K562 (cell line): ENCODE measurements at regions not wholly inside any gene's neighbourhood (a gene's known extent, or its start where the extent isn't known, plus 50 kb on each side); places are given as distances from the start of the nearest gene placed in this dataset.

Experiments used
- ATAC-seq: fragments of 200-7000 bp; cut with Tn5 transposase; 3 replicates; pipeline ENCODE4 v1.9.1; 2020; ENCODE audit warnings: moderate library complexity
- BruUV-seq: library from RNA; stranded (reverse); fragments of 400-500 nt; replicated peaks from 2 replicates; lab custom pipeline; 2021; lab: Mats Ljungman, UMichigan
- CTCF ChIA-PET: fragments of 300-600 bp; formaldehyde crosslinking; extraction: SDS; loops from one replicate; lab custom pipeline; 2021; ENCODE audit warnings: low intra/inter-chr PET ratio; lab: Yijun Ruan, JAX
- POLR2A ChIA-PET: fragments of 300-600, 350-650 bp; sonication (Branson Sonifier 250); formaldehyde crosslinking; extraction: SDS; loops from one replicate; lab custom pipeline; 2021; ENCODE audit warnings: antibody characterized with exemption, inconsistent platforms; lab: Yijun Ruan, JAX
- DNase-seq, 4 experiments: peaks; one replicate each; pipeline versions ENCODE4 v3.0.0 to v3.0.0-alpha.2; 2011 to 2018; ENCODE audit warnings: low spot score in 3 of 4, mixed read lengths in 3 of 4; ENCODE audit errors: extremely low read depth in 1 of 4
- FAIRE-seq: peaks from 2 replicates; lab custom pipeline; 2011; peaks lifted over from hg19 to GRCh38; lab: Jason Lieb, UNC
- H2AFZ ChIP-seq: 2 replicates; pipeline ENCODE4 v1.6.0; 2011; ENCODE audit warnings: low read depth, low read length, control low read depth, inconsistent platforms
- H3K27ac ChIP-seq: fragments of 200-600 bp; 3 replicates; pipeline ENCODE4 v1.8.0; 2011; ENCODE audit warnings: low read depth, mild to moderate bottlenecking, control low read depth, inconsistent platforms, low read length, moderate library complexity, mixed read lengths; ENCODE audit errors: extremely low read depth
- H3K27me3 ChIP-seq, 2 experiments: fragments of 300-600 bp in 1 of 2; 2 replicates in 1 of 2; 3 replicates in 1 of 2; pipeline versions ENCODE4 v1.6.0 to v1.8.0; 2011; ENCODE audit warnings: inconsistent platforms in 2 of 2, low read length in 2 of 2, mild to moderate bottlenecking in 1 of 2, mixed read lengths in 1 of 2, moderate library complexity in 1 of 2; ENCODE audit not compliant: control insufficient read depth in 2 of 2, insufficient read depth in 2 of 2
- H3K36me3 ChIP-seq: fragments of 300-600 bp; 3 replicates; pipeline ENCODE4 v1.8.0; 2011; ENCODE audit warnings: mild to moderate bottlenecking, low read length, inconsistent platforms; ENCODE audit not compliant: control insufficient read depth, insufficient read depth
- H3K4me1 ChIP-seq, 2 experiments: fragments of 200-600 bp in 1 of 2; replicated peaks in 1 of 2; 2 replicates in 1 of 2; 3 replicates in 1 of 2; pipeline versions ENCODE4 v1.5.1 to v1.8.0; 2011; ENCODE audit warnings: inconsistent platforms in 2 of 2, low read length in 2 of 2, mild to moderate bottlenecking in 1 of 2, mixed read lengths in 1 of 2, moderate library complexity in 1 of 2; ENCODE audit not compliant: control insufficient read depth in 2 of 2, insufficient read depth in 2 of 2
- H3K4me2 ChIP-seq: 2 replicates; pipeline ENCODE4 v1.6.1; 2011; ENCODE audit warnings: low read length, control low read depth, inconsistent platforms, mixed read lengths; ENCODE audit not compliant: insufficient read depth
- H3K4me3 ChIP-seq: fragments of 200-600 bp; sonication (generic), shearing (Covaris generic); 2 replicates; pipeline ENCODE4 v1.5.1; 2016; ENCODE audit warnings: control low read depth, inconsistent platforms
- H3K79me2 ChIP-seq: fragments of 200-600 bp; 3 replicates; pipeline ENCODE4 v1.8.0; 2011; ENCODE audit warnings: low read length, inconsistent platforms; ENCODE audit not compliant: control insufficient read depth, insufficient read depth
- H3K9ac ChIP-seq, 2 experiments: 2 replicates each; pipeline versions ENCODE4 v1.6.0 to v1.6.1; 2011; ENCODE audit warnings: low read depth in 2 of 2, low read length in 2 of 2, control low read depth in 1 of 2, inconsistent platforms in 1 of 2, mild to moderate bottlenecking in 1 of 2, mixed read lengths in 1 of 2; ENCODE audit not compliant: insufficient read depth in 1 of 2
- H3K9me1 ChIP-seq: one replicate; pipeline ENCODE4 v1.6.0; 2011; ENCODE audit warnings: inconsistent platforms, mild to moderate bottlenecking, low read length, moderate library complexity; ENCODE audit not compliant: control insufficient read depth, insufficient read depth
- H3K9me3 ChIP-seq: replicated peaks from 2 replicates; pipeline ENCODE4 v1.5.1; 2011; ENCODE audit warnings: low read depth, low read length, inconsistent platforms; ENCODE audit not compliant: control insufficient read depth, insufficient read depth
- H4K20me1 ChIP-seq: replicated peaks from 2 replicates; pipeline ENCODE4 v1.6.1; 2011; ENCODE audit warnings: low read length, inconsistent platforms, mixed read lengths; ENCODE audit not compliant: control insufficient read depth, insufficient read depth
- ATF2 ChIP-seq: sonication (generic); formaldehyde crosslinking; IDR thresholded peaks from 2 replicates; pipeline ENCODE4 v1.8.1; 2022; ENCODE audit warnings: missing genetic modification reagents
- PHF21A ChIP-seq: fragments of 450-650 bp; IDR thresholded peaks from 2 replicates; pipeline ENCODE4 v1.6.1; 2017; ENCODE audit warnings: low read depth, borderline replicate concordance
- ZNF280B ChIP-seq: fragments of 250-450 bp; sonication (Bioruptor Pico); IDR thresholded peaks from 2 replicates; pipeline ENCODE4 v1.5.1; 2021; ENCODE audit warnings: mild to moderate bottlenecking
- WGBS: fragments of 100-300 bp; shearing (Covaris generic); methylation state at CpG from one replicate; pipeline ENCODE4 v1.1.6; 2016; ENCODE audit warnings: low coverage, mixed read lengths; ENCODE audit not compliant: insufficient coverage; ENCODE audit errors: missing lambda C conversion rate; 5-methylcytosine and 5-hydroxymethylcytosine counted together
- in situ Hi-C: fragments of 300-500 bp; cut with MboI; formaldehyde crosslinking; loops from 4 replicates; pipeline ENCODE4 v1.15.0; 2018; ENCODE audit warnings: inconsistent platforms, mixed read lengths
- intact Hi-C: fragments of 100-400 bp; cut with micrococcal nuclease; formaldehyde crosslinking; loops from 2 replicates; pipeline ENCODE4 v1.14.2; 2022

GRCh38 chr11:116510166-116510565, 262.6 kb downstream of the BUD13 start:
- in situ Hi-C loops (loop anchor here (10.0 to 25.0 kb wide), 2 partner anchors 185 to 727 kb away; partner anchors contain the start of genes PCSK7 and RNF214), intact Hi-C loops (no loop called here)
- DNase-seq = no peak
- Histone ChIP-seq H4K20me1 (0 out of 2 replicates have a peak, but pooled peaks cover 5% of the 10 kb centered on the region), H2AFZ (no peak overlapping the region), H3K4me1 (no peaks in the 10 kb centered on the region), H3K9me3 (no peaks in the 10 kb centered on the region), H3K9me1 (no peaks in the 10 kb centered on the region), H3K27me3 (peaks cover 0 to 15% of the 10 kb centered on the region in 2 experiments; a peak in 2 of 5 replicates), H3K4me3 (no peak overlapping the region), H3K4me2 (no peak overlapping the region), H3K36me3 (no peaks in the 10 kb centered on the region), H3K27ac (no peak overlapping the region), H3K79me2 (no peaks in the 10 kb centered on the region), H3K9ac (no peak overlapping the region)
- ChIA-PET POLR2A (interaction anchor here (0.7 kb wide), 1 partner anchor 458 kb away, joined by 3 read pairs; no protein-coding TSS in a partner anchor), CTCF (no interaction called here)
- TF ChIP-seq ZNF280B (no peak), PHF21A (no peak), ATF2 (CRISPR knock-in tag) (no peak)
- 0% methylated on average over 4 of the region's 4 CpGs for WGBS
- ATAC-seq = no peak
- BruUV-seq = no TSS peak
- no peak for FAIRE-seq
